Left ventricle myocardium inferior (tissue), 1 donor: ENCODE measurements at regions not wholly inside any gene's neighbourhood (a gene's known extent, or its start where the extent isn't known, plus 50 kb on each side); places are given as distances from the start of the nearest gene placed in this dataset.

Experiments used
- DNase-seq: peaks from one replicate; pipeline ENCODE4 v3.0.0-alpha.2; 2020
- H3K27ac ChIP-seq: fragments of 200-600 bp; replicated peaks from 2 replicates; pipeline ENCODE4 v1.8.0; 2021
- H3K27me3 ChIP-seq: fragments of 200-600 bp; 2 replicates; pipeline ENCODE4 v1.8.0; 2021; ENCODE audit warnings: low read depth
- H3K36me3 ChIP-seq: fragments of 200-600 bp; 2 replicates; pipeline ENCODE4 v1.8.0; 2021
- H3K4me1 ChIP-seq: fragments of 200-600 bp; 2 replicates; pipeline ENCODE4 v1.8.0; 2021
- H3K4me3 ChIP-seq: fragments of 200-600 bp; 2 replicates; pipeline ENCODE4 v1.8.0; 2021; ENCODE audit warnings: mild to moderate bottlenecking, moderate library complexity
- H3K9me3 ChIP-seq: fragments of 200-600 bp; replicated peaks from 2 replicates; pipeline ENCODE4 v1.8.0; 2021
- intact Hi-C: fragments of 100-400 bp; cut with micrococcal nuclease; formaldehyde crosslinking; loops from one replicate; pipeline ENCODE4 v1.11.0; 2022
- TF ChIP-seq, protein P1 (sequence below): fragments of 200-600 bp; IDR thresholded peaks from 2 replicates; pipeline ENCODE4 v1.8.0; 2021; ENCODE audit warnings: antibody characterized with exemption, mild to moderate bottlenecking, borderline replicate concordance
- donor health status: DM: no; HTN: yes; CAD: no; lungs with severe emphysema.

- H3K4me1 ChIP-seq = peaks cover 5% of the 10 kb centered on the region
- H3K9me3 ChIP-seq = peaks cover 7% of the 10 kb centered on the region
- H3K27ac ChIP-seq = no peak overlapping the region
- TF ChIP-seq, protein P1, sequence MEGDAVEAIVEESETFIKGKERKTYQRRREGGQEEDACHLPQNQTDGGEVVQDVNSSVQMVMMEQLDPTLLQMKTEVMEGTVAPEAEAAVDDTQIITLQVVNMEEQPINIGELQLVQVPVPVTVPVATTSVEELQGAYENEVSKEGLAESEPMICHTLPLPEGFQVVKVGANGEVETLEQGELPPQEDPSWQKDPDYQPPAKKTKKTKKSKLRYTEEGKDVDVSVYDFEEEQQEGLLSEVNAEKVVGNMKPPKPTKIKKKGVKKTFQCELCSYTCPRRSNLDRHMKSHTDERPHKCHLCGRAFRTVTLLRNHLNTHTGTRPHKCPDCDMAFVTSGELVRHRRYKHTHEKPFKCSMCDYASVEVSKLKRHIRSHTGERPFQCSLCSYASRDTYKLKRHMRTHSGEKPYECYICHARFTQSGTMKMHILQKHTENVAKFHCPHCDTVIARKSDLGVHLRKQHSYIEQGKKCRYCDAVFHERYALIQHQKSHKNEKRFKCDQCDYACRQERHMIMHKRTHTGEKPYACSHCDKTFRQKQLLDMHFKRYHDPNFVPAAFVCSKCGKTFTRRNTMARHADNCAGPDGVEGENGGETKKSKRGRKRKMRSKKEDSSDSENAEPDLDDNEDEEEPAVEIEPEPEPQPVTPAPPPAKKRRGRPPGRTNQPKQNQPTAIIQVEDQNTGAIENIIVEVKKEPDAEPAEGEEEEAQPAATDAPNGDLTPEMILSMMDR = no peak
- no peaks in the 10 kb centered on the region for H3K36me3 ChIP-seq
- no peak overlapping the region for H3K4me3 ChIP-seq
- intact Hi-C loops = no loop called here
- H3K27me3 ChIP-seq = no peaks in the 10 kb centered on the region
- no peak for DNase-seq
Observed at GRCh38 chr2:157929871-157930667, 53.9 kb upstream of the ACVR1 start.

- DNase-seq = no peak
- Histone ChIP-seq H3K27me3 (no peaks in the 10 kb centered on the region), H3K4me3 (no peak overlapping the region), H3K9me3 (peaks cover 7% of the 10 kb centered on the region), H3K36me3 (no peaks in the 10 kb centered on the region), H3K27ac (no peak overlapping the region), H3K4me1 (no peaks in the 10 kb centered on the region)
- TF ChIP-seq, protein P1 = no peak
- intact Hi-C loops = no loop called here
Observed at GRCh38 chr2:157928372-157928771, 52.2 kb upstream of the ACVR1 start.

DNA sequence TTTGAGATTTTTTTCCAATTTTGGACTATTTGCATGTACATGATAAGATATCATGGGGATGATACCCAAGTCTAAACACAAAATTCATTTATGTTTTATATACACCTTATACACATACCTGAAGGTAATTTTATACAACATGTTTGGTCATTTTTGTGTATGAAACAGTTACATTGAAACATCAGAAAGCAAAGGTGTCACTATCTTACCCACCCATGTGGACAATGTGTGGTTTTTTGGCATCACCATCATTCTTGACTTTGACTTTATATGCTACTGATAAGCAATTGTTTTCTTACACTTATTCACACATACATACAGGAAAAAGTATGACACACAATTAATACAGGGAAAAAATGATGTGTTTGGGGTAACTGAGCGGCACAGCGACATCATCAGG, 51.0 kb upstream of the ACVR1 start:
- Histone ChIP-seq H3K27me3 (no peaks in the 10 kb centered on the region), H3K27ac (no peak overlapping the region), H3K4me1 (no peaks in the 10 kb centered on the region), H3K4me3 (no peak overlapping the region), H3K9me3 (peaks cover 7% of the 10 kb centered on the region), H3K36me3 (no peaks in the 10 kb centered on the region)
- no peak for DNase-seq
- intact Hi-C loops = no loop called here
- TF ChIP-seq, protein P1 = no peak
